HCT116 (cell line): ENCODE measurements at regions not wholly inside any gene's neighbourhood (a gene's known extent, or its start where the extent isn't known, plus 50 kb on each side); places are given as distances from the start of the nearest gene placed in this dataset.

ENCODE experiments used
- ATAC-seq: fragments of 200-7000 bp; cut with Tn5 transposase; 2 replicates; pipeline ENCODE4 v1.9.1; 2020; ENCODE audit warnings: mild to moderate bottlenecking, moderate library complexity
- BruUV-seq: library from RNA; stranded (reverse); fragments of 400-500 nt; replicated peaks from 2 replicates; lab custom pipeline; 2021; lab: Mats Ljungman, UMichigan
- CTCF ChIA-PET: fragments of 300-600 bp; sonication (Branson Sonifier 250); formaldehyde crosslinking; loops from one replicate; lab custom pipeline; 2021; ENCODE audit warnings: antibody characterized with exemption; lab: Charles Lee
- POLR2A ChIA-PET: fragments of 300-600, 350-600 bp; sonication (Branson Sonifier 250); formaldehyde crosslinking; loops from one replicate; lab custom pipeline; 2021; ENCODE audit warnings: antibody characterized with exemption; lab: Charles Lee
- RAD21 ChIA-PET, 2 experiments: fragments of 300-600 bp; sonication (Branson Sonifier 250); formaldehyde crosslinking; loops; one replicate each; lab custom pipeline; 2023; ENCODE audit warnings: low total read pairs in 2 of 2; ENCODE audit not compliant: uncharacterized antibody in 2 of 2, unreplicated experiment in 2 of 2, low non-redundant PET in 1 of 2; lab: Charles Lee
- DNase-seq: peaks from one replicate; pipeline ENCODE4 v3.0.0-alpha.2; 2010; ENCODE audit warnings: low read depth, low spot score
- H2AFZ ChIP-seq: fragments of 200-600 bp; shearing (Covaris generic), sonication (generic); 2 replicates; pipeline ENCODE4 v1.6.1; 2017; ENCODE audit warnings: low read depth, mixed run types, mixed read lengths, antibody characterized with exemption, low read length; ENCODE audit not compliant: poor library complexity, severe bottlenecking
- H3K27ac ChIP-seq: 2 replicates; pipeline ENCODE4 v1.5.1; 2012; ENCODE audit warnings: low read depth, low read length
- H3K27me3 ChIP-seq: fragments of 200-600 bp; sonication (generic); 2 replicates; pipeline ENCODE4 v1.6.1; 2016; ENCODE audit warnings: mixed run types, low read length, mixed read lengths; ENCODE audit not compliant: insufficient read depth
- H3K36me3 ChIP-seq, 2 experiments: fragments of 200-500 bp in 1 of 2; fragments of 200-600 bp in 1 of 2; sonication (Bioruptor generic) in 1 of 2; sonication (generic) in 1 of 2; 2 replicates each; pipeline versions ENCODE4 v1.5.1 to v1.6.1; 2014 to 2016; ENCODE audit warnings: low read length in 2 of 2, inconsistent platforms in 1 of 2, mixed read lengths in 1 of 2, mixed run types in 1 of 2; ENCODE audit not compliant: insufficient read depth in 2 of 2, control insufficient read depth in 1 of 2
- H3K4me1 ChIP-seq, 2 experiments: fragments of 200-600 bp in 1 of 2; sonication (generic) in 1 of 2; 2 replicates each; pipeline versions ENCODE4 v1.5.1 to v1.6.1; 2012 to 2017; ENCODE audit warnings: low read length in 2 of 2, inconsistent platforms in 1 of 2, mild to moderate bottlenecking in 1 of 2, mixed read lengths in 1 of 2, mixed run types in 1 of 2, moderate library complexity in 1 of 2; ENCODE audit not compliant: insufficient read depth in 2 of 2, control insufficient read depth in 1 of 2
- H3K4me2 ChIP-seq: fragments of 200-600 bp; sonication (generic); 2 replicates; pipeline ENCODE4 v1.6.1; 2017; ENCODE audit warnings: mixed run types, low read length, mixed read lengths
- H3K4me3 ChIP-seq, 2 experiments: fragments of 200-600 bp in 1 of 2; sonication (generic) in 1 of 2; replicated peaks in 1 of 2; 2 replicates each; pipeline ENCODE4 v1.5.1; 2011 to 2016; ENCODE audit warnings: low read length in 2 of 2, control low read depth in 1 of 2, low read depth in 1 of 2, mild to moderate bottlenecking in 1 of 2, mixed read lengths in 1 of 2, mixed run types in 1 of 2
- H3K79me2 ChIP-seq: fragments of 200-600 bp; sonication (generic); 2 replicates; pipeline ENCODE4 v1.6.1; 2017; ENCODE audit warnings: mild to moderate bottlenecking, mixed run types, low read length, moderate library complexity, mixed read lengths; ENCODE audit not compliant: insufficient read depth
- H3K9ac ChIP-seq: fragments of 200-600 bp; sonication (generic); 2 replicates; pipeline ENCODE4 v1.6.1; 2016; ENCODE audit warnings: low read length, mixed read lengths
- H3K9me2 ChIP-seq: fragments of 200-600 bp; sonication (generic), shearing (Covaris generic); 2 replicates; pipeline ENCODE4 v1.6.1; 2017; ENCODE audit warnings: mixed run types, mild to moderate bottlenecking, moderate library complexity; ENCODE audit not compliant: insufficient read depth
- H3K9me3 ChIP-seq, 2 experiments: fragments of 200-500 bp in 1 of 2; fragments of 200-600 bp in 1 of 2; sonication (Bioruptor generic) in 1 of 2; sonication (generic) in 1 of 2; 2 replicates each; pipeline ENCODE4 v1.6.1; 2014 to 2017; ENCODE audit warnings: low read length in 2 of 2, mixed read lengths in 2 of 2, inconsistent platforms in 1 of 2, low read depth in 1 of 2, mild to moderate bottlenecking in 1 of 2, mixed run types in 1 of 2, moderate library complexity in 1 of 2; ENCODE audit not compliant: control insufficient read depth in 1 of 2, insufficient read depth in 1 of 2
- H4K20me1 ChIP-seq: fragments of 200-600 bp; sonication (generic), shearing (Covaris generic); 2 replicates; pipeline ENCODE4 v1.6.1; 2017; ENCODE audit warnings: mixed run types, mild to moderate bottlenecking, moderate library complexity; ENCODE audit not compliant: insufficient read depth
- ATF3 ChIP-seq: IDR thresholded peaks from 2 replicates; pipeline ENCODE4 v1.6.1; 2012
- CBX3 ChIP-seq: IDR thresholded peaks from 2 replicates; pipeline ENCODE4 v1.6.1; 2012; ENCODE audit warnings: low read depth
- CEBPB ChIP-seq: IDR thresholded peaks from 2 replicates; pipeline ENCODE4 v1.6.1; 2012; ENCODE audit warnings: low read depth
- CTCF ChIP-seq, 3 experiments: fragments of 200-600 bp in 1 of 3; sonication (generic) in 1 of 3; IDR thresholded peaks in 2 of 3; conservative IDR thresholded peaks in 1 of 3; 2 replicates each; pipeline ENCODE4 v1.5.1; 2012 to 2017; ENCODE audit warnings: low read depth in 2 of 3, low read length in 2 of 3, antibody characterized with exemption in 1 of 3, borderline replicate concordance in 1 of 3, control low read depth in 1 of 3, mild to moderate bottlenecking in 1 of 3, mixed read lengths in 1 of 3, mixed run types in 1 of 3, moderate library complexity in 1 of 3; ENCODE audit not compliant: insufficient read depth in 1 of 3
- EGR1 ChIP-seq: IDR thresholded peaks from 2 replicates; pipeline ENCODE4 v1.6.1; 2012; ENCODE audit warnings: low read depth
- ELF1 ChIP-seq: IDR thresholded peaks from 2 replicates; pipeline ENCODE4 v1.6.1; 2012; ENCODE audit warnings: low read depth, borderline replicate concordance
- EZH2 ChIP-seq: fragments of 200-600 bp; sonication (generic); IDR thresholded peaks from 2 replicates; pipeline ENCODE4 v1.6.1; 2017; ENCODE audit warnings: antibody characterized with exemption, mixed run types
- EZH2phosphoT487 ChIP-seq: fragments of 200-600 bp; IDR thresholded peaks from 2 replicates; pipeline ENCODE4 v1.6.1; 2018; ENCODE audit warnings: antibody characterized with exemption, borderline replicate concordance
- FOSL1 ChIP-seq: IDR thresholded peaks from 2 replicates; pipeline ENCODE4 v1.6.1; 2012; ENCODE audit warnings: low read depth
- JUND ChIP-seq: IDR thresholded peaks from 2 replicates; pipeline ENCODE4 v1.6.1; 2012
- MAX ChIP-seq: IDR thresholded peaks from 2 replicates; pipeline ENCODE4 v1.6.1; 2012
- POLR2A ChIP-seq: IDR thresholded peaks from 2 replicates; pipeline ENCODE4 v1.7.0; 2011; ENCODE audit warnings: borderline replicate concordance; ENCODE audit not compliant: insufficient read depth, insufficient read length; ENCODE audit errors: extremely low read depth
- POLR2AphosphoS5 ChIP-seq: IDR thresholded peaks from 2 replicates; pipeline ENCODE4 v1.6.1; 2011; ENCODE audit warnings: mild to moderate bottlenecking, low read depth, low read length, moderate library complexity
- RAD21 ChIP-seq: IDR thresholded peaks from 2 replicates; pipeline ENCODE4 v1.6.1; 2012; ENCODE audit warnings: low read depth, mild to moderate bottlenecking
- SRF ChIP-seq: IDR thresholded peaks from 2 replicates; pipeline ENCODE4 v1.6.1; 2012; ENCODE audit warnings: low read depth
- TCF7L2 ChIP-seq: IDR thresholded peaks from 2 replicates; pipeline ENCODE4 v1.7.0; 2011; ENCODE audit warnings: borderline replicate concordance, inconsistent platforms; ENCODE audit not compliant: insufficient read depth, insufficient read length; ENCODE audit errors: extremely low read depth
- YY1 ChIP-seq: IDR thresholded peaks from 2 replicates; pipeline ENCODE4 v1.6.1; 2011; ENCODE audit warnings: low read length, low read depth, moderate library complexity, mild to moderate bottlenecking; ENCODE audit not compliant: insufficient replicate concordance; ENCODE audit errors: extremely low read depth
- ZBTB33 ChIP-seq: IDR thresholded peaks from 2 replicates; pipeline ENCODE4 v1.6.1; 2011; ENCODE audit warnings: mild to moderate bottlenecking, low read length, moderate library complexity; ENCODE audit not compliant: insufficient replicate concordance; ENCODE audit errors: extremely low read depth
- ZNF274 ChIP-seq: fragments of 200-500 bp; sonication (Bioruptor generic); IDR thresholded peaks from 2 replicates; pipeline ENCODE4 v1.6.1; 2014; ENCODE audit warnings: mild to moderate bottlenecking, low read depth, low read length, inconsistent platforms
- intact Hi-C: fragments of 100-400 bp; cut with micrococcal nuclease; formaldehyde crosslinking; loops from 2 replicates; pipeline ENCODE4 v1.10.0; 2022

GRCh38 chr3:197419696-197420095 is 121.3 kb upstream of the DLG1 start:
- intact Hi-C loops: no loop called here

More at GRCh38 chr3:197419696-197420095, 121.3 kb upstream of the DLG1 start:
- Histone ChIP-seq H3K9ac (no peak overlapping the region), H3K4me2 (no peak overlapping the region), H3K9me3 (no peaks in the 10 kb centered on the region), H4K20me1 (no peaks in the 10 kb centered on the region), H3K79me2 (no peaks in the 10 kb centered on the region), H3K36me3 (no peaks in the 10 kb centered on the region), H2AFZ (no peak overlapping the region), H3K9me2 (no peaks in the 10 kb centered on the region), H3K4me1 (peaks cover 17 to 24% of the 10 kb centered on the region in 2 experiments), H3K4me3 (no peak overlapping the region), H3K27me3 (no peaks in the 10 kb centered on the region), H3K27ac (no peak overlapping the region)
- ChIA-PET RAD21 (no interaction called here), CTCF (no interaction called here), POLR2A (no interaction called here)
- TF ChIP-seq CTCF (IDR thresholded peaks at IDR 0.05 in 2 of 3, conservative IDR thresholded peaks at IDR 0.05 in 1 of 3; ENCODE audit: borderline replicate concordance in 1 of 3, insufficient read depth in 1 of 3, low read depth in 2 of 3, low read length in 2 of 3) (no peak), YY1 (no peak), MAX (no peak), POLR2AphosphoS5 (no peak), EZH2 (no peak), RAD21 (no peak), ATF3 (no peak), CEBPB (no peak), JUND (no peak), TCF7L2 (no peak), FOSL1 (no peak), ZNF274 (no peak), EGR1 (no peak), SRF (no peak), EZH2phosphoT487 (no peak), ELF1 (no peak), CBX3 (no peak), ZBTB33 (no peak), POLR2A (no peak)
- BruUV-seq: no TSS peak
- ATAC-seq: no peak
- DNase-seq: no peak
